SK-N-SH (cell line): ENCODE measurements at regions not wholly inside any gene's neighbourhood (a gene's known extent, or its start where the extent isn't known, plus 50 kb on each side); places are given as distances from the start of the nearest gene placed in this dataset.
A peak's percentile ranks its signal among the peaks of the same experiment; 100 is the strongest.

Source experiments
- CTCF ChIA-PET: fragments of 300-600, 350-600 bp; formaldehyde crosslinking; extraction: SDS; loops from one replicate; lab custom pipeline; 2021; lab: Yijun Ruan, JAX
- POLR2A ChIA-PET: fragments of 350-600 bp; sonication (Branson Sonifier 250); formaldehyde crosslinking; extraction: SDS; loops from one replicate; lab custom pipeline; 2020; ENCODE audit warnings: antibody characterized with exemption, inconsistent platforms; lab: Yijun Ruan, JAX
- DNase-seq: peaks from one replicate; pipeline ENCODE4 v3.0.0; 2012
- H2AFZ ChIP-seq: fragments of 200-600 bp; sonication (generic); 2 replicates; pipeline ENCODE4 v1.8.1; 2016; ENCODE audit warnings: antibody characterized with exemption, mild to moderate bottlenecking, low read depth
- H3F3A ChIP-seq: fragments of 200-600 bp; sonication (generic); replicated peaks from 2 replicates; pipeline ENCODE3; 2016; ENCODE audit warnings: antibody characterized with exemption, mild to moderate bottlenecking; ENCODE audit not compliant: insufficient read depth
- H3K27ac ChIP-seq, 2 experiments: fragments of 200-500 bp in 1 of 2; fragments of 200-600 bp in 1 of 2; sonication (Bioruptor generic) in 1 of 2; sonication (generic), shearing (Covaris generic) in 1 of 2; 2 replicates each; pipeline versions ENCODE4 v1.5.1 to v1.6.1; 2014 to 2016; ENCODE audit warnings: low read depth in 2 of 2, inconsistent platforms in 1 of 2, low read length in 1 of 2, mild to moderate bottlenecking in 1 of 2, mixed read lengths in 1 of 2
- H3K27me3 ChIP-seq: fragments of 200-600 bp; sonication (generic), shearing (Covaris generic); 2 replicates; pipeline ENCODE4 v1.6.1; 2016; ENCODE audit warnings: mixed run types; ENCODE audit not compliant: insufficient read depth
- H3K36me3 ChIP-seq, 2 experiments: fragments of 200-500 bp in 1 of 2; fragments of 200-600 bp in 1 of 2; sonication (Bioruptor generic) in 1 of 2; sonication (generic) in 1 of 2; replicated peaks in 1 of 2; 2 replicates each; pipeline versions ENCODE3 to v1.5.1; 2014 to 2016; ENCODE audit warnings: low read length in 1 of 2, mild to moderate bottlenecking in 1 of 2; ENCODE audit not compliant: insufficient read depth in 2 of 2, control insufficient read depth in 1 of 2
- H3K4me1 ChIP-seq, 2 experiments: fragments of 200-500 bp in 1 of 2; fragments of 200-600 bp in 1 of 2; sonication (Bioruptor generic) in 1 of 2; sonication (generic), shearing (Covaris generic) in 1 of 2; 2 replicates each; pipeline versions ENCODE4 v1.5.1 to v1.6.1; 2014 to 2016; ENCODE audit warnings: low read depth in 1 of 2, low read length in 1 of 2, mixed run types in 1 of 2; ENCODE audit not compliant: insufficient read depth in 2 of 2, control insufficient read depth in 1 of 2
- H3K4me2 ChIP-seq: fragments of 200-600 bp; sonication (generic), shearing (Covaris generic); 2 replicates; pipeline ENCODE4 v1.6.1; 2017; ENCODE audit warnings: mixed run types
- H3K4me3 ChIP-seq, 2 experiments: fragments of 200-500 bp in 1 of 2; fragments of 200-600 bp in 1 of 2; sonication (Bioruptor generic) in 1 of 2; sonication (generic), shearing (Covaris generic) in 1 of 2; 2 replicates each; pipeline versions ENCODE4 v1.5.1 to v1.8.1; 2014 to 2016; ENCODE audit warnings: low read depth in 2 of 2, inconsistent platforms in 1 of 2, low read length in 1 of 2, mild to moderate bottlenecking in 1 of 2, mixed read lengths in 1 of 2, moderate library complexity in 1 of 2
- H3K79me2 ChIP-seq: fragments of 200-600 bp; sonication (generic); 2 replicates; pipeline ENCODE4 v1.8.1; 2017; ENCODE audit warnings: mild to moderate bottlenecking; ENCODE audit not compliant: insufficient read depth
- H3K9ac ChIP-seq: fragments of 200-600 bp; sonication (generic); 2 replicates; pipeline ENCODE4 v1.6.1; 2017; ENCODE audit warnings: mixed run types
- H3K9me2 ChIP-seq: fragments of 200-600 bp; sonication (generic); 2 replicates; pipeline ENCODE4 v1.6.1; 2017; ENCODE audit warnings: mixed run types
- H3K9me3 ChIP-seq: fragments of 200-600 bp; sonication (generic); 2 replicates; pipeline ENCODE4 v1.6.1; 2017; ENCODE audit warnings: mixed run types, mild to moderate bottlenecking, moderate library complexity
- H4K20me1 ChIP-seq: fragments of 200-600 bp; sonication (generic); 2 replicates; pipeline ENCODE4 v1.6.1; 2017; ENCODE audit warnings: mild to moderate bottlenecking, mixed run types; ENCODE audit not compliant: insufficient read depth
- ELF1 ChIP-seq: IDR thresholded peaks from 2 replicates; pipeline ENCODE4 v1.4.0; 2012
- EP300 ChIP-seq, 2 experiments: IDR thresholded peaks; 2 replicates each; pipeline versions ENCODE4 v1.4.0 to v1.6.1; 2012; ENCODE audit warnings: borderline replicate concordance in 1 of 2, low read depth in 1 of 2, low read length in 1 of 2
- EZH2phosphoT487 ChIP-seq: fragments of 200-600 bp; sonication (generic); IDR thresholded peaks from 2 replicates; pipeline ENCODE4 v1.6.1; 2017; ENCODE audit warnings: low read depth, mixed run types, mild to moderate bottlenecking, antibody characterized with exemption, moderate library complexity, borderline replicate concordance
- FOXM1 ChIP-seq: IDR thresholded peaks from 2 replicates; pipeline ENCODE4 v1.4.0; 2012; ENCODE audit warnings: low read depth, mild to moderate bottlenecking
- GABPA ChIP-seq: IDR thresholded peaks from 2 replicates; pipeline ENCODE4 v1.4.0; 2012; ENCODE audit warnings: low read depth, mild to moderate bottlenecking
- GATA2 ChIP-seq: sonication (generic); formaldehyde crosslinking; IDR thresholded peaks from 2 replicates; pipeline ENCODE4 v1.5.0; 2020; ENCODE audit warnings: mild to moderate bottlenecking, missing genetic modification reagents
- MAX ChIP-seq: IDR thresholded peaks from 2 replicates; pipeline ENCODE4 v1.4.0; 2012; ENCODE audit warnings: low read depth
- MEF2A ChIP-seq: IDR thresholded peaks from 2 replicates; pipeline ENCODE4 v1.4.0; 2012; ENCODE audit warnings: low read depth, borderline replicate concordance
- MXI1 ChIP-seq: IDR thresholded peaks from 2 replicates; pipeline ENCODE4 v1.6.1; 2012; ENCODE audit warnings: mild to moderate bottlenecking, low read depth, low read length, improper control_type of control experiment
- NFIC ChIP-seq: IDR thresholded peaks from 2 replicates; pipeline ENCODE4 v1.4.0; 2012; ENCODE audit warnings: borderline replicate concordance
- NRF1 ChIP-seq: IDR thresholded peaks from 2 replicates; pipeline ENCODE4 v1.6.1; 2012; ENCODE audit warnings: low read depth, mild to moderate bottlenecking, low read length
- RAD21 ChIP-seq: IDR thresholded peaks from 2 replicates; pipeline ENCODE4 v1.6.1; 2012; ENCODE audit warnings: mild to moderate bottlenecking, low read length
- RCOR1 ChIP-seq: fragments of 150-350 bp; IDR thresholded peaks from 2 replicates; pipeline ENCODE4 v1.6.1; 2017; ENCODE audit warnings: antibody characterized with exemption, low read length
- REST ChIP-seq: IDR thresholded peaks from 2 replicates; pipeline ENCODE4 v1.6.1; 2012; ENCODE audit warnings: mild to moderate bottlenecking, low read depth, low read length, moderate library complexity
- RXRA ChIP-seq: IDR thresholded peaks from 2 replicates; pipeline ENCODE4 v1.4.0; 2012; ENCODE audit warnings: low read depth, mild to moderate bottlenecking, borderline replicate concordance
- SMC3 ChIP-seq: IDR thresholded peaks from 2 replicates; pipeline ENCODE4 v1.6.1; 2012; ENCODE audit warnings: low read depth, low read length, improper control_type of control experiment
- TAF1 ChIP-seq: IDR thresholded peaks from 2 replicates; pipeline ENCODE4 v1.6.1; 2012; ENCODE audit warnings: low read depth, mild to moderate bottlenecking, low read length, moderate library complexity, borderline replicate concordance
- TCF12 ChIP-seq: IDR thresholded peaks from 2 replicates; pipeline ENCODE4 v1.4.0; 2012
- WGBS: methylation state at CpG from one replicate; pipeline ENCODE4 v1.1.6; 2017; ENCODE audit warnings: low lambda C conversion rate; 5-methylcytosine and 5-hydroxymethylcytosine counted together
- TF ChIP-seq, protein P1 (sequence below): fragments of 200-600 bp; sonication (generic); IDR thresholded peaks from 2 replicates; pipeline ENCODE4 v1.6.1; 2017; ENCODE audit warnings: antibody characterized with exemption, mild to moderate bottlenecking, moderate library complexity
- TF ChIP-seq, protein P2 (sequence below): IDR thresholded peaks from 2 replicates; pipeline ENCODE4 v1.4.0; 2012; ENCODE audit warnings: low read depth, borderline replicate concordance
- TF ChIP-seq, protein P3 (sequence below): IDR thresholded peaks from 2 replicates; pipeline ENCODE4 v1.4.0; 2012; ENCODE audit warnings: low read depth, borderline replicate concordance
- TF ChIP-seq, protein P4 (sequence below): fragments of 150-350 bp; IDR thresholded peaks from 2 replicates; pipeline ENCODE4 v1.6.1; 2017; ENCODE audit warnings: antibody characterized with exemption, low read length, low read depth, borderline replicate concordance

DNA sequence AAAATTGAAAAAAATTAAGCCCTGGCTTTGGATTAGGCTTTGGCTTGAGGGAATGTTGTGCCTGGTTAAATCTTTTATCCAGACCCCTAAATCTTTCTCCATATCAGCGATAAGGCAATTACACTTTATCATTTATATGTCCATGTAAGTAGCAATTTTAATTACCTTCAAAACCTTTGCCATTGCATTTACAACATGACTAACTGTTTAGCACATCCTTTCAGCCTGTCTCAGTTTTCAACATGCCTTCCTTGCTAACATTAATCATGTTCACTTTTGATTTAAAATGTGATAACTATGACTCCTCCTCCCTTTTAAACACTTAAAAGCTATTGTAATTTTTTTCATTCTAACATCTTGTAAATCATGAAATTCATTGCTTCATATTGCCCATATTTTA lies 583.7 kb downstream of the SLITRK1 start (continued):
- TF ChIP-seq, protein P1, sequence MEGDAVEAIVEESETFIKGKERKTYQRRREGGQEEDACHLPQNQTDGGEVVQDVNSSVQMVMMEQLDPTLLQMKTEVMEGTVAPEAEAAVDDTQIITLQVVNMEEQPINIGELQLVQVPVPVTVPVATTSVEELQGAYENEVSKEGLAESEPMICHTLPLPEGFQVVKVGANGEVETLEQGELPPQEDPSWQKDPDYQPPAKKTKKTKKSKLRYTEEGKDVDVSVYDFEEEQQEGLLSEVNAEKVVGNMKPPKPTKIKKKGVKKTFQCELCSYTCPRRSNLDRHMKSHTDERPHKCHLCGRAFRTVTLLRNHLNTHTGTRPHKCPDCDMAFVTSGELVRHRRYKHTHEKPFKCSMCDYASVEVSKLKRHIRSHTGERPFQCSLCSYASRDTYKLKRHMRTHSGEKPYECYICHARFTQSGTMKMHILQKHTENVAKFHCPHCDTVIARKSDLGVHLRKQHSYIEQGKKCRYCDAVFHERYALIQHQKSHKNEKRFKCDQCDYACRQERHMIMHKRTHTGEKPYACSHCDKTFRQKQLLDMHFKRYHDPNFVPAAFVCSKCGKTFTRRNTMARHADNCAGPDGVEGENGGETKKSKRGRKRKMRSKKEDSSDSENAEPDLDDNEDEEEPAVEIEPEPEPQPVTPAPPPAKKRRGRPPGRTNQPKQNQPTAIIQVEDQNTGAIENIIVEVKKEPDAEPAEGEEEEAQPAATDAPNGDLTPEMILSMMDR: no peak
- no peak for TF ChIP-seq RAD21
- TF ChIP-seq TCF12: peak; percentile 33; the same call in 1 of the 2 replicates
- no peak for TF ChIP-seq MEF2A
- no peak for TF ChIP-seq NFIC
- no peak for TF ChIP-seq ELF1
- no peak for TF ChIP-seq REST
- TF ChIP-seq RCOR1: no peak

DNA sequence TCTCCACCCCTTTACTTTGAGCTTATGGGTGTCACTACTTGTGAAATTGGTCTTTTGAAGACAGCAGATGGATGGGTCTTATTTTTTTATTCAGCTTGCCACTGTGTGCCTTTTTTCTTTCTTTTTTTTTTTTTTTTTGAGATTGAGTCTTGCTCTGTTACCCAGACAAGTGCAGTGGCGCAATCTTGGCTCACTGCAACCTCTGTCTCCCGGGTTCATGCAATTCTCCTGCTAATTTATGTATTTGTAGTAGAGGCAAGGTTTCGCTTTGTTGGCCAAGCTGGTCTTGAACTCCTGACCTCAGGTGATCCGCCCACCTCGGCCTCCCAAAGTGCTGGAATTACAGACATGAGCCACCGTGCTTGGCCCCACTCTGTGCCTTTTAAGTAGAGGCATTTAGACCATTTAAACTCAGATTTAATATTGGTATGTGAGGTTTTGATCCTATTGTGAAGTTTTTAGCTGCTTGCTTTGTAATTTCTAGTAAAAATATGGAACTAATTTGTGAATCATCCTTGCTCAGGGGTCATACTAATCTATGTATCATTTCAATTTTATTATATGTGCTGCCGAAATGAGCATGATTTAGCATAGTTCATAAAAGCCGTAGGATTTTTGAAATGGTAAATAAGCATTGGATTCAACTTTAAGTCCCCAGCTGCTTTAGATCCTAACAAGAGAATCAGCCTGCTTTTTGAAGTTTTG lies 584.5 kb downstream of the SLITRK1 start:
- Histone ChIP-seq H4K20me1 (no peaks in the 10 kb centered on the region), H3K79me2 (no peaks in the 10 kb centered on the region), H3K4me2 (no peak overlapping the region), H3K9ac (no peak overlapping the region), H3K9me3 (no peaks in the 10 kb centered on the region), H3K9me2 (no peaks in the 10 kb centered on the region), H3K27ac (no peak overlapping the region), H3K4me3 (no peak overlapping the region), H2AFZ (no peak overlapping the region), H3K27me3 (no peaks in the 10 kb centered on the region), H3F3A (no peaks in the 10 kb centered on the region), H3K4me1 (no peaks in the 10 kb centered on the region), H3K36me3 (no peaks in the 10 kb centered on the region)
- TF ChIP-seq NRF1 (no peak), SMC3 (no peak), RXRA (0 out of 2 replicates have a peak, but pooled peaks have one; percentile 16), FOXM1 (no peak), TAF1 (no peak), MXI1 (no peak), GATA2 (CRISPR knock-in tag) (no peak), RAD21 (no peak), EZH2phosphoT487 (no peak), TCF12 (peak; percentile 30; the same call in 1 of the 2 replicates), GABPA (no peak), EP300 (IDR thresholded peaks at IDR 0.05; ENCODE audit: borderline replicate concordance in 1 of 2, low read depth in 1 of 2, low read length in 1 of 2) (no peak), MAX (no peak)
- TF ChIP-seq, protein P2, sequence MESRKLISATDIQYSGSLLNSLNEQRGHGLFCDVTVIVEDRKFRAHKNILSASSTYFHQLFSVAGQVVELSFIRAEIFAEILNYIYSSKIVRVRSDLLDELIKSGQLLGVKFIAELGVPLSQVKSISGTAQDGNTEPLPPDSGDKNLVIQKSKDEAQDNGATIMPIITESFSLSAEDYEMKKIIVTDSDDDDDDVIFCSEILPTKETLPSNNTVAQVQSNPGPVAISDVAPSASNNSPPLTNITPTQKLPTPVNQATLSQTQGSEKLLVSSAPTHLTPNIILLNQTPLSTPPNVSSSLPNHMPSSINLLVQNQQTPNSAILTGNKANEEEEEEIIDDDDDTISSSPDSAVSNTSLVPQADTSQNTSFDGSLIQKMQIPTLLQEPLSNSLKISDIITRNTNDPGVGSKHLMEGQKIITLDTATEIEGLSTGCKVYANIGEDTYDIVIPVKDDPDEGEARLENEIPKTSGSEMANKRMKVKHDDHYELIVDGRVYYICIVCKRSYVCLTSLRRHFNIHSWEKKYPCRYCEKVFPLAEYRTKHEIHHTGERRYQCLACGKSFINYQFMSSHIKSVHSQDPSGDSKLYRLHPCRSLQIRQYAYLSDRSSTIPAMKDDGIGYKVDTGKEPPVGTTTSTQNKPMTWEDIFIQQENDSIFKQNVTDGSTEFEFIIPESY: no peak
- TF ChIP-seq, protein P3, sequence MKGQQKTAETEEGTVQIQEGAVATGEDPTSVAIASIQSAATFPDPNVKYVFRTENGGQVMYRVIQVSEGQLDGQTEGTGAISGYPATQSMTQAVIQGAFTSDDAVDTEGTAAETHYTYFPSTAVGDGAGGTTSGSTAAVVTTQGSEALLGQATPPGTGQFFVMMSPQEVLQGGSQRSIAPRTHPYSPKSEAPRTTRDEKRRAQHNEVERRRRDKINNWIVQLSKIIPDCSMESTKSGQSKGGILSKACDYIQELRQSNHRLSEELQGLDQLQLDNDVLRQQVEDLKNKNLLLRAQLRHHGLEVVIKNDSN: no peak
- TF ChIP-seq, protein P4, sequence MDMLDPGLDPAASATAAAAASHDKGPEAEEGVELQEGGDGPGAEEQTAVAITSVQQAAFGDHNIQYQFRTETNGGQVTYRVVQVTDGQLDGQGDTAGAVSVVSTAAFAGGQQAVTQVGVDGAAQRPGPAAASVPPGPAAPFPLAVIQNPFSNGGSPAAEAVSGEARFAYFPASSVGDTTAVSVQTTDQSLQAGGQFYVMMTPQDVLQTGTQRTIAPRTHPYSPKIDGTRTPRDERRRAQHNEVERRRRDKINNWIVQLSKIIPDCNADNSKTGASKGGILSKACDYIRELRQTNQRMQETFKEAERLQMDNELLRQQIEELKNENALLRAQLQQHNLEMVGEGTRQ: no peak
- WGBS: 17% methylated on average over 8 of the region's 8 CpGs
- ChIA-PET POLR2A (no interaction called here), CTCF (no interaction called here)
- DNase-seq: no peak
